ENCODE measurements at regions not wholly inside any gene's neighbourhood (a gene's known extent, or its start where the extent isn't known, plus 50 kb on each side); places are given as distances from the start of the nearest gene placed in this dataset.
A peak's percentile ranks its signal among the peaks of the same experiment; 100 is the strongest.

- Mint-ChIP-seq H3K4me1 (ENCODE audit: unreplicated experiment) (no peaks in the 10 kb centered on the region), H3K27me3 (ENCODE audit: unreplicated experiment) (no peaks in the 10 kb centered on the region)
- TF ChIP-seq CTCF (IDR thresholded peaks at IDR 0.05; ENCODE audit: unreplicated experiment), result no peak
Measured at GRCh38 chr12:118908811-118909210, 72.5 kb upstream of the SRRM4 start.

DNA sequence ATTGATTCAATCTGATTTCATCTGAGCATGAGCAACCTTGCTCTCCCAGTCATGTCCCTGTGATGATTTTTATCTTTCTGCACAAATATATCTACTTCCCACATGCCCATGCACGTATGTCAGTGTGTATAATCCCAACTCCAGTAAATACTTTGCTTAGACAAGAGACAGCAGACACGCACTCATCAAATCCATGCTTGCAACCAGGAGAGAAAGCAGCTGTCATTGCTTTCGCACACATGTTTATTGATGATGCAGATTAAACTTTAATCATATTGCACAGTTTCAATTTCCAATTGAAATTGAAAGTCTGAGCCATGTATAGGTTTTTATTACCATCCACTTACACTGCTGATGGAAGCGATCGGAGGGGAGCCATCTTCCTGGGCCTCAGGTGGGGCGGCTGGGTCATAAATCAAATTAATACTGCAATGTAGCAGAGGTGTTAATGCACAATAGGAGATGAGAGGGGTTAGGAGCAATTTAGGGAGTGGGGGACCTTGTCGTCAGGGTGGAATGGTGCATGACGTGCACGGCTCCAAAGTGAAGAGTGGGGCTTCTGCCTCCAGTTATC is 68.6 kb upstream of the SRRM4 start:
- no peak for TF ChIP-seq CTCF (IDR thresholded peaks at IDR 0.05; ENCODE audit: unreplicated experiment)
- H3K27ac Mint-ChIP-seq (ENCODE audit: unreplicated experiment), result no peak overlapping the region

More at GRCh38 chr12:118908811-118909210, 72.5 kb upstream of the SRRM4 start:
- H3K4me3 Mint-ChIP-seq (ENCODE audit: unreplicated experiment), result no peak overlapping the region
- peaks cover 4% of the 10 kb centered on the region for H3K9me3 Mint-ChIP-seq (ENCODE audit: unreplicated experiment)
- no peak overlapping the region for H3K27ac Mint-ChIP-seq (ENCODE audit: unreplicated experiment)
- DNase-seq (ENCODE audit: low spot score), result no peak
- H3K36me3 Mint-ChIP-seq (ENCODE audit: low read depth, unreplicated experiment), result no peaks in the 10 kb centered on the region

GRCh38 chr12:118921761-118922160 is 59.6 kb upstream of the SRRM4 start:
- no peaks in the 10 kb centered on the region for H3K36me3 Mint-ChIP-seq (ENCODE audit: low read depth, unreplicated experiment)
- H3K4me3 Mint-ChIP-seq (ENCODE audit: unreplicated experiment), result no peak overlapping the region
- no peaks in the 10 kb centered on the region for H3K4me1 Mint-ChIP-seq (ENCODE audit: unreplicated experiment)
- TF ChIP-seq CTCF (IDR thresholded peaks at IDR 0.05; ENCODE audit: unreplicated experiment), result no peak
- H3K27ac Mint-ChIP-seq (ENCODE audit: unreplicated experiment), result no peak overlapping the region
- no peak for DNase-seq (ENCODE audit: low spot score)
- H3K27me3 Mint-ChIP-seq (ENCODE audit: unreplicated experiment), result peaks cover 2% of the 10 kb centered on the region
- peaks cover 4% of the 10 kb centered on the region for H3K9me3 Mint-ChIP-seq (ENCODE audit: unreplicated experiment)

More for the DNA sequence above, 68.6 kb upstream of the SRRM4 start:
- Mint-ChIP-seq H3K4me1 (ENCODE audit: unreplicated experiment) (no peaks in the 10 kb centered on the region), H3K27me3 (ENCODE audit: unreplicated experiment) (no peaks in the 10 kb centered on the region), H3K4me3 (ENCODE audit: unreplicated experiment) (no peak overlapping the region), H3K36me3 (ENCODE audit: low read depth, unreplicated experiment) (no peaks in the 10 kb centered on the region), H3K9me3 (ENCODE audit: unreplicated experiment) (no peaks in the 10 kb centered on the region)
- no peak for DNase-seq (ENCODE audit: low spot score)

- H3K4me3 Mint-ChIP-seq (ENCODE audit: unreplicated experiment), result no peak overlapping the region
- peaks cover 2% of the 10 kb centered on the region for H3K27me3 Mint-ChIP-seq (ENCODE audit: unreplicated experiment)
- DNase-seq (ENCODE audit: low spot score), result peak; percentile 37
- H3K27ac Mint-ChIP-seq (ENCODE audit: unreplicated experiment), result no peak overlapping the region
- no peak for TF ChIP-seq CTCF (IDR thresholded peaks at IDR 0.05; ENCODE audit: unreplicated experiment)
- H3K9me3 Mint-ChIP-seq (ENCODE audit: unreplicated experiment), result peaks cover 4% of the 10 kb centered on the region
- H3K36me3 Mint-ChIP-seq (ENCODE audit: low read depth, unreplicated experiment), result no peaks in the 10 kb centered on the region
- H3K4me1 Mint-ChIP-seq (ENCODE audit: unreplicated experiment), result no peaks in the 10 kb centered on the region
Measured at GRCh38 chr12:118922405-118922804, 58.9 kb upstream of the SRRM4 start.

DNA sequence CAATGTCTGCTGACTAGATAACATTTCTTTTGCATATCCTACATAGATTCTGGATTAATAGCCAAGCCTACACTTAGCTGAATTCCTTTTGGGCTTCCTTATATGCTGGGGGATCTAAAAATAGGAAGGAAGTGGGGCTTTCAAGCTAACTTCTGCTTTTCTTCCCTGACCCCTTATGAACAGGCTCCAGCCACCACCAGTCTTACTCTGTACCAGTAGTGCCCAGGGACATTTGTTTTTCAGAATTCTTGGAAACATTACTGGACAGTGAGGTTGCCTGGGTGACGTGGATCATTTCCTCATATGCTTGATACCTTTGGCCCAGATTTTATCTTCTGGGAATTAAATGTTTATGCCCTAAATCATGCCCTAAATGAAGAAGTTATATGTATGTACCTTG is 55.9 kb upstream of the SRRM4 start:
- TF ChIP-seq CTCF (IDR thresholded peaks at IDR 0.05; ENCODE audit: unreplicated experiment), result no peak
- Mint-ChIP-seq H3K4me1 (ENCODE audit: unreplicated experiment) (no peaks in the 10 kb centered on the region), H3K9me3 (ENCODE audit: unreplicated experiment) (peaks cover 10% of the 10 kb centered on the region), H3K36me3 (ENCODE audit: low read depth, unreplicated experiment) (no peaks in the 10 kb centered on the region), H3K4me3 (ENCODE audit: unreplicated experiment) (no peak overlapping the region), H3K27me3 (ENCODE audit: unreplicated experiment) (peaks cover 4% of the 10 kb centered on the region), H3K27ac (ENCODE audit: unreplicated experiment) (no peak overlapping the region)
- no peak for DNase-seq (ENCODE audit: low spot score)

Data from endothelial cell (in vitro differentiated cells).